SK-MEL-5 (cell line): ENCODE measurements at regions not wholly inside any gene's neighbourhood (a gene's known extent, or its start where the extent isn't known, plus 50 kb on each side); places are given as distances from the start of the nearest gene placed in this dataset.
A peak's percentile ranks its signal among the peaks of the same experiment; 100 is the strongest.
"Not testable (repeated sequence)": the region's sequence is repeated elsewhere in the genome, so short reads cannot be mapped to it uniquely, and the experiment has no call there.

Source experiments
- DNase-seq: peaks from one replicate; pipeline ENCODE4 v3.0.0-alpha.2; 2016; ENCODE audit warnings: low read depth, low spot score
- in situ Hi-C: cut with HindIII; loops from 2 replicates; pipeline ENCODE4 v1.10.0; 2016; ENCODE audit warnings: low sequenced_read_pairs, high pct_unique_total_duplicates, low pct_unique_long_range_greater_than_20kb

GRCh38 chr4:123638834-123639233 lies 242.2 kb downstream of the SPRY1 start:
- DNase-seq, result no peak
- in situ Hi-C loops, result no loop called here

- in situ Hi-C loops, result no loop called here
- DNase-seq, result no peak
Measured at GRCh38 chr4:123640271-123640670, 243.7 kb downstream of the SPRY1 start.

- in situ Hi-C loops, result no loop called here
Measured at GRCh38 chr4:123640824-123641223, 244.2 kb downstream of the SPRY1 start.

GRCh38 chr4:123643691-123644090 lies 247.1 kb downstream of the SPRY1 start:
- no peak for DNase-seq
- in situ Hi-C loops, result no loop called here

More at GRCh38 chr4:123640824-123641223, 244.2 kb downstream of the SPRY1 start:
- DNase-seq, result no peak

GRCh38 chr4:123649250-123649644 lies 252.7 kb downstream of the SPRY1 start:
- no peak for DNase-seq
- in situ Hi-C loops, result no loop called here

- DNase-seq, result no peak
- in situ Hi-C loops, result no loop called here
Measured at GRCh38 chr4:123649645-123650391, 253.2 kb downstream of the SPRY1 start.

- no peak for DNase-seq
- in situ Hi-C loops, result no loop called here
Measured at GRCh38 chr4:123651066-123651465, 254.5 kb downstream of the SPRY1 start.

- in situ Hi-C loops, result no loop called here
Measured at GRCh38 chr4:123651536-123652180, 255.1 kb downstream of the SPRY1 start.

GRCh38 chr4:123652476-123652875 lies 255.9 kb downstream of the SPRY1 start:
- in situ Hi-C loops, result no loop called here

More at GRCh38 chr4:123651536-123652180, 255.1 kb downstream of the SPRY1 start:
- DNase-seq, result no peak

GRCh38 chr4:123653236-123653635 lies 256.6 kb downstream of the SPRY1 start:
- peak; percentile 49 for DNase-seq

More at GRCh38 chr4:123652476-123652875, 255.9 kb downstream of the SPRY1 start:
- no peak for DNase-seq

GRCh38 chr4:123656746-123657294 lies 260.2 kb downstream of the SPRY1 start:
- in situ Hi-C loops, DNase-seq: not testable (repeated sequence)

More at GRCh38 chr4:123653236-123653635, 256.6 kb downstream of the SPRY1 start:
- in situ Hi-C loops, result no loop called here

- in situ Hi-C loops, DNase-seq: not testable (repeated sequence)
Measured at GRCh38 chr4:123657606-123658005, 261.0 kb downstream of the SPRY1 start.

- in situ Hi-C loops, result no loop called here
- DNase-seq, result no peak
Measured at GRCh38 chr4:123659262-123659661, 262.7 kb downstream of the SPRY1 start.

- peak; percentile 47 for DNase-seq
- in situ Hi-C loops, result no loop called here
Measured at GRCh38 chr4:123659730-123660129, 263.1 kb downstream of the SPRY1 start.

GRCh38 chr4:123661080-123661737 lies 264.6 kb downstream of the SPRY1 start:
- in situ Hi-C loops, result no loop called here
- peak; percentile 41 for DNase-seq

- in situ Hi-C loops, result no loop called here
- DNase-seq, result no peak
Measured at GRCh38 chr4:123662827-123663226, 266.2 kb downstream of the SPRY1 start.

- DNase-seq, result no peak
- in situ Hi-C loops, result no loop called here
Measured at GRCh38 chr4:123666486-123666885, 269.9 kb downstream of the SPRY1 start.

GRCh38 chr4:123667496-123667895 lies 270.9 kb downstream of the SPRY1 start:
- in situ Hi-C loops, result no loop called here
- no peak for DNase-seq
